NCI-H345 (cell line): ENCODE measurements at regions not wholly inside any gene's neighbourhood (a gene's known extent, or its start where the extent isn't known, plus 50 kb on each side); places are given as distances from the start of the nearest gene placed in this dataset.
A peak's percentile ranks its signal among the peaks of the same experiment; 100 is the strongest.
"Not testable (repeated sequence)": the region's sequence is repeated elsewhere in the genome, so short reads cannot be mapped to it uniquely, and the experiment has no call there.

ENCODE experiments used
- DNase-seq: peaks from one replicate; lab custom pipeline; 2025; lab: John Stamatoyannopoulos, UW

- DNase-seq = no peak
Observed at GRCh38 chr13:94902722-94903407, 190.5 kb upstream of the SOX21 start.

DNA sequence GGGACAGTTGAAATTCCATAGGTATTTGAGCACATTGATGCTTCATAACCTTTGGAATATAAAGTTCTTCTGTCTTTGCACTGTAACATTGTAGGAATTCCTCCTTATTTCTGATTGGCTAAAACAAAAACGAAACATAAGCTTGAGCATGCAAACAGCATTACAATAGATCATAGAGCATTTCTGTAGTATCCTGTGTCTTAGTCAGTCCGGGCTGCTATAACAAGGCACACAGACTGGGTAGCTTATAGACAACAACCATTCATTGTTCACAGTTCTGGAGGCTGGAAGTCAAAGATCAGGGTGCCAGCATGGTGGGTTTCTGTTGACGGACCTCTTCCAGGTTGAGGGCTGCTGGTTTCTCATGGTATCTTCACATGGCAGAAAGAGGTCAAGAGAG, 188.7 kb upstream of the SOX21 start:
- no peak for DNase-seq

- DNase-seq = no peak
Observed at GRCh38 chr13:94896719-94897317, 184.5 kb upstream of the SOX21 start.

DNA sequence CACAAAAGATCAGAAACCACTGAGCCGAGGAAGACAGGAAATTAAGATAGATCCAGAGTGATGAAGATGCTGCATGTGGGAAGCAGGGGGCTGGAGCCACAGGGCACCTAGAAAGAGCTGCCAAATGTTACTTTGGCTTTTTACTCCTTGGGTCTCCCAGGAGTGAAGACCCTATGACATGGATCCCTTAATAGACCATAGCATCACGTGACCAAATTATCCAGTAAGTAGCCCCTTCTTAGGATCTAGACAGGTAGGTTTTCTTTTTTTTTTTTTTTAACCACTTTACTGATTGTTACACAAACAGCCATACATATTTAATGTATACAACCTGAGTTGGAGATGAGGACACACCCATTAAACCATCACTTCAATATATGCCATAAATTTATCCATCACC, 183.9 kb upstream of the SOX21 start:
- DNase-seq = no peak

DNA sequence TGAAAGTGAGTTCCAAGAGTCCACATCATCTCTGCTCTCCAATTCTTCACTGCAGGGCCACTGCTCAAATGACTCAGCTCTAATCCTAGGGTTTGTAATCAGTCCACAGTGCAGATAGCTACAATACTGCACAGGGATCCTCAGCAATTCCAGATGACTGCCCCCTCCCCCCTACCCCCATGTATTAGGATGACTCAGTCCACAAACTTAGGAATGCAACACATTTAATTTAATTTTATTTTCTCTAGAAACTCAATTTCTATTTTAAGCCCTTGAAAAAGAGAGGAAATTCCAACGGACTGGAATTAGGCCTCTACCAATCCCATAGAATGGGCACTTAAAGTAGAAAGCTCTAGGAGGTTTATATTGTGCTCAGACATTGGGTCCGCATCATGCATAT, 173.8 kb upstream of the SOX21 start:
- no peak for DNase-seq

DNA sequence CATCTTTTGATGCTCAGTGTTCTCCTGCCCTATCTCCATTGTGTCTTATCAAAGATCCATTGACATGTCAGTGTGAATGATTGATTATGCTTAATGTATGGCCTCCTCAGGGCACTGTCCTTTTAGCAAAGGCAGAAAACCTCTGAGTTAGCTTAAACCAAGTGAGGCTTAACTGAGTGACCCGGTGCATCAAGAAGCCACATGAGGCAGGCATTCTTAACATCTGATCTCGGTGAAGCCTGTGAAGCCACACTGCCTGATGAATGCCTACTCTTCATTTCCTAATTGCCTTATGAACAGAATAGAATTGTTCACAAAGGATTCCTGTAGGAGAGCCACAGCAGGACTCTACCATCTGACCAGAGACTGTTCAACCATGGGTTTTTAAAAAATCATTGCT, 168.1 kb upstream of the SOX21 start:
- DNase-seq = peak; percentile 25

- no peak for DNase-seq
Observed at GRCh38 chr13:94878602-94879165, 166.3 kb upstream of the SOX21 start.

DNA sequence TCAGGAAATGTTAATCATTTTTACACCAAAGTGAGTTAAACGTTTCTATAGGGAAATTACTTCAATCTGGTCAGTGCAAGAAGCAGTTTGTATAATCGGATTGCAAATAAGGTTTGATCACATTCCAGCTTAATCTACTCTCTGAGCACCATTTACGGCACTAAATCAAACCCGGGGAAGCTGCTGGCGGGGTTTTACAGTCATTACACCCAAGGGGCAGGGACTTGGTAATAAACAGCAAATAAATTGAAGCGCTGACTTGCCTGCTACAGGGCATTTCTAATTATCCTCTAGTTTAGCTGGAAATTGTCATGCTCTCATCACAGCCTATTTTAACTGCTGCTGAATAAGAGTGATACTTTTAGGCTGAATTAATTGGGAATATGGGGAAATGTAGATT, 152.1 kb upstream of the SOX21 start:
- no peak for DNase-seq

DNA sequence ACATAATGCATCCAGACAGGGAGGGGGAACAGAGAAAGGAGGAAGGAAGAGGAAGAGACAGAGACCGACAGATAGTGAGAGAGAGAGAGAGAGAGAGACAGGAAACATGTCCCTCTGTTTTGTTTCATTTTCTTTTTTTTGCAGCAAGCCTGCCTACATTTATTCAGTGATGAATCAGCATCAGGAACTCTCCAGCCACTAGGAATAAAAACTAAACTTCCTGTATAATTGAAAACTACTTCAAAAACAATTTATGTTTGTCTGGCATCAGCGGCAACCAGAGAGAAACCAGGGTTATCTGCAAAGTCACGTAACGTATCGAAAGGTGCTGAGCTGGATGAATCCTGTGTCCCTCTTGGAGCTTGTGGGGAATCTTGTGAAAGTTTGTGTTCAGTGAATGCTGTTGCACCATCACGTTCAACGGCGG, 148.6 kb upstream of the SOX21 start:
- no peak for DNase-seq

GRCh38 chr13:94859811-94860210, 147.5 kb upstream of the SOX21 start:
- DNase-seq = no peak

DNA sequence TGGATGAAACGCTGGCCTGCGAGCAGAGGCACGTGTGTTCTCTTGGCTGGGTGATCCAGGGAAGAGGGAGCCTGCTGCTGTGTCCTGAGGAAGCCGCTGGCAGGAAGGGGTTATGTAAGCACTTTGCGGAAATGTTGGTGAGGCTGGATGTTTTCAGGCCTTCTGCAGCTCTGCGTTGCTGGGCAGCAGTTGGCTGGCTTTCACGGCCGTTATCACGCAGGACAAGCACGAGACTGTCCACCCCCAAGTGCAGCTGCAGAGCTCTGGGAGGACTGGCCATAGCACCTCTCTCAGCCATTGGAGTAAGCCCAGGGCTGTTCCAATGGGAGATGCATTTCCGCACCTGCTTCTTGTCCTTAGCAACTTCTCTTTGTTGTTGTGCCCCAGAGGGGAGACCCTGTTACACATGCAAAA, 146.9 kb upstream of the SOX21 start:
- no peak for DNase-seq

- DNase-seq = no peak
Observed at GRCh38 chr13:94858856-94859255, 146.5 kb upstream of the SOX21 start.

DNA sequence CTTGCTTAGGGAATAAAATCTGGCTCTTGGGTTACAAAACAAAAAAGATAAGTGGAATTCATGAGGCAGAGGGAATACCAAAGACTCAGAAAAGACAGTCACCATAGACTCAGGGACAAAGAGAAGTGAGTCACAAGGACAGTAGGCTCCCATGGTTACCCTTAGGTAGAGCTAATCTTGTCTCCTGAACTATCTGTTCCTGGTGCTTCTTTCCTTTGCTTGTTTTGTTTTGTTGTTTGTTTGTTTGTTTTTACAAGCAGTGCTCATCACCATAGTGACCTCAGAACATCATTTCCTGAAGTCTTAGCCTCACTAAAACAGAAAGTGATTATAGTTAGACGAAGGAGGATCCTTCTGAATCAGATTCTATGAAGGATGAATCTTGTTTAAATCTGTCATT, 142.3 kb upstream of the SOX21 start:
- DNase-seq = no peak

DNA sequence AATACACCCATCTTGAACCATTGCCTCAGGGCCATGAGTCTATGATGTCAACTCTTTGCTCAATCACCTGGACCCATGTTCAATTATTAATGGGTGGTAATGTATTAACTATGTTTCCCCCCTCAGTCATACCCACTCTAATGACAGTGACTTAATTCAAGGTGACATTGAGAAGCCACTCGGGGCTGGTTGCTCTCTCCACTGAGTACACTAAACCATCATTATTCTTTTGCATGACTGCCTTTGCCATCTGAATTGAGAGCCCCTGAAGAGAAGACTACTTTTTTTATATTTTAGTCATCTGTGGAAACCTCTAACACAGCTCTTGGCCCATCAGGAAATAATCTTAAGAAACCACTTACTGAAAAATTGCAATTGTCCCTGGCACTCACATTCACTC, 139.2 kb upstream of the SOX21 start:
- no peak for DNase-seq

- no peak for DNase-seq
Observed at GRCh38 chr13:94849254-94849653, 136.9 kb upstream of the SOX21 start.

GRCh38 chr13:94842901-94843300, 130.6 kb upstream of the SOX21 start:
- no peak for DNase-seq

GRCh38 chr13:94837056-94837455, 124.7 kb upstream of the SOX21 start:
- DNase-seq = not testable (repeated sequence)

- DNase-seq = no peak
Observed at GRCh38 chr13:94829837-94830365, 117.6 kb upstream of the SOX21 start.

DNA sequence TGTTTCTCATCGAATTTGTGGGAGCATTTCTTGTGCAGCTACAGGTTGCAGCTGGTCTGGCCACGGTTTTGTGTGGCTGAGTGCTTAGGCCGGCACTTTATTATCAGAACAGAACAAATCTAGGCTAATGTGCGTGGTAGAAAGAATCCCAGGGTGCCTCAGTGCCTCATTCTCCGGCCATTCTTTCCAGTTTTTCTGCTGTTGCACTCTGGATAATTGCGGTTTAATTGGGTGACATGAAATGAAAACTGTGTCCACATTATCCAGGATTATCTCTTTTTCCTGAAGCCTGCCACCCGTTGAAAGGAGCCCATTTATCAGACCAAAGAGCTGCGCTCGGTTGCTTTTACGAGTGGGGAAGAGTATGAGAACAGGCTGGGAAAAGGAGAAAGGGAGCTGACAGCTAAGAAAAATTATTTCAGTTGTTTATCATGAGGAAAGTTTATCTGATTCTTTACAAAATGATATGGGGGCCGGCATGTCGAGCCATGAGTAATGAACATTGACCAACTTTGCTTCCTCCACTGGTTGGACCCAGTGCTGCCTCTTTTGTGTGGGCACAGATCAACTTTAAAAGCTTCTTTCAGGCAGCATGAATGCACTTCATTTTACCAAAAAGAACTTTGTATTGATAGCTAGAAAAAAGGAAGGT, 117.0 kb upstream of the SOX21 start:
- peak; percentile 53 for DNase-seq

DNA sequence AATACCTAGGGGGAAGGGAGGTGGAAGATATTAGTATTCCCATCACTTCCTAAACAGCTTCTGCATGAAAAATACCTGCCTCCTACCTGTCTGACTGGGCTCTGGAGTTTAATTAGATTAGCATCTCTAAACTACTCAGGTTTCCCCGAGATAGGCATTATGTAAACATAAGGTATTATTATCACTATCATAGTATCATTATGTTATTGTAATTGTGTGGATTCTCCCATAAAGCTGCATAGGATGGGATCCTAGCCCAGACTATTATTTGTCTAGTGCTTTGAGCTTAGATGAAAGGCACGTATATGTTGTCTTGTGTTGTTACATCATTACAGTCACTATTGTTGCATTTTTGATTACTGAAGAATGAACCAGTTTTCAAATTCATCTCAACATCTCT, 115.2 kb upstream of the SOX21 start:
- peak; percentile 70 for DNase-seq

DNA sequence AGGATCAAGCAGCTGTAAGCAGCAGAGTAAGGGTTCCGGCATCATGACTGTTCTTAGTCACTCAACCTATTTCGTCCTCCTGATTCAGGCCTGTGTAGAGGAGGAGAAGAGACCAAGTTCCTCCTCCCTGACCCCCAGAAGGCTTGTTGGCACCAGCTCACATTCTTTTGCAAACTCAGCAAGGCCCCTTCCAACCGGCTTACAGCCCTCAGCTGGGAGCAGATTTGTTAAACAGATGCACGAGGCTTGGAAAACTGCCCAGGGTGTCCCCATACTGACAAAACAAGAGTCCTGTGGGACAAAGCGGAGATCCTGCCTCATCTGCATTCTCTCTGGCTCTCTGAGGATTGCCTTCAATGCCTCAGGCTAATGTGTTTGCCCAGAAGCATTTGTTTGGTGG, 113.2 kb upstream of the SOX21 start:
- DNase-seq = peak; percentile 93

DNA sequence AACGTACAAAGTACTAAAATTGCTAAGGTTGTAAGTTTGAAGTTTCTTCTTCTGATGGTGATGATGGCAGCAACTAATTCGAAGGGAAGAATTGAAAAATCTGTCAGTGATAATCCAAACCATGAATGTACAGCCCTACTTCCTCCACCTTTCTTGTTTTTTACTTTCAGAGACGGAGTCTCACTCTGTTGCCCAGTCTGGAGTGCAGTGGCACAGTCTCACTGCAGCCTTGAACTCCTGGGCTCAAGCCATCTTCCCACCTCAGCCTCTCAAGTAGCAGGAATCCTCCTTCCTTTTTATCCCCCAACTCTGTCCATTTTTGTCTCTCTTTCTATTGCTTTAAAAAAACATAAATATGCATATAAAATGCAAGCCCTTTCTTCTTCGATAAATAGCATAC, 112.3 kb upstream of the SOX21 start:
- DNase-seq = no peak

DNA sequence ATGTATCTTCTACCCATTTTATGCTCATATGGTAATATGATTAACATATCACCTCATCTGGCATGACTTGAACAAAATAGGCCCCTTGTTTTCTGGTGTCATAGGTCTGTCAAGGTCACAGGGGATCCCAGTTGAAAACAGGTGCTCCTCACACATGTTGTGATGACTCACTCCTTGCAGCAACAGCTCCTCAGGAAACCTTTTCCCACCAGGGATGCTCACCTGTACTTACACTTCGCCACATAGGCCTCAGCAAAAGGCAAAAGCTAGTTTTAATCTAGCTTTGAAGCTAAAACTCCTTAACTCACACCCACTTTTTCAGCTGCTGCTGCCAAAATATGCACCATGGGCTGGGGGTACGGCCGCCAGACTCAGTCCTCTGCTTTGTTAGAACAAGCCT, 110.0 kb upstream of the SOX21 start:
- DNase-seq = peak; percentile 18
